ENCODE measurements at regions not wholly inside any gene's neighbourhood (a gene's known extent, or its start where the extent isn't known, plus 50 kb on each side); places are given as distances from the start of the nearest gene placed in this dataset.

GRCh38 chr5:88459971-88460370, 191.3 kb upstream of the TMEM161B start:
- TF ChIP-seq EZH2phosphoT487 (IDR thresholded peaks at IDR 0.05; ENCODE audit: unreplicated experiment) (no peak), EZH2 (IDR thresholded peaks at IDR 0.05; ENCODE audit: low read depth, unreplicated experiment) (no peak), CTCF (conservative IDR thresholded peaks at IDR 0.05; ENCODE audit: low read depth in 2 of 2) (no peak), POLR2AphosphoS5 (IDR thresholded peaks at IDR 0.05; ENCODE audit: low read depth) (no peak), JUNB (IDR thresholded peaks at IDR 0.05; ENCODE audit: unreplicated experiment) (no peak)
- TF ChIP-seq, protein P1, sequence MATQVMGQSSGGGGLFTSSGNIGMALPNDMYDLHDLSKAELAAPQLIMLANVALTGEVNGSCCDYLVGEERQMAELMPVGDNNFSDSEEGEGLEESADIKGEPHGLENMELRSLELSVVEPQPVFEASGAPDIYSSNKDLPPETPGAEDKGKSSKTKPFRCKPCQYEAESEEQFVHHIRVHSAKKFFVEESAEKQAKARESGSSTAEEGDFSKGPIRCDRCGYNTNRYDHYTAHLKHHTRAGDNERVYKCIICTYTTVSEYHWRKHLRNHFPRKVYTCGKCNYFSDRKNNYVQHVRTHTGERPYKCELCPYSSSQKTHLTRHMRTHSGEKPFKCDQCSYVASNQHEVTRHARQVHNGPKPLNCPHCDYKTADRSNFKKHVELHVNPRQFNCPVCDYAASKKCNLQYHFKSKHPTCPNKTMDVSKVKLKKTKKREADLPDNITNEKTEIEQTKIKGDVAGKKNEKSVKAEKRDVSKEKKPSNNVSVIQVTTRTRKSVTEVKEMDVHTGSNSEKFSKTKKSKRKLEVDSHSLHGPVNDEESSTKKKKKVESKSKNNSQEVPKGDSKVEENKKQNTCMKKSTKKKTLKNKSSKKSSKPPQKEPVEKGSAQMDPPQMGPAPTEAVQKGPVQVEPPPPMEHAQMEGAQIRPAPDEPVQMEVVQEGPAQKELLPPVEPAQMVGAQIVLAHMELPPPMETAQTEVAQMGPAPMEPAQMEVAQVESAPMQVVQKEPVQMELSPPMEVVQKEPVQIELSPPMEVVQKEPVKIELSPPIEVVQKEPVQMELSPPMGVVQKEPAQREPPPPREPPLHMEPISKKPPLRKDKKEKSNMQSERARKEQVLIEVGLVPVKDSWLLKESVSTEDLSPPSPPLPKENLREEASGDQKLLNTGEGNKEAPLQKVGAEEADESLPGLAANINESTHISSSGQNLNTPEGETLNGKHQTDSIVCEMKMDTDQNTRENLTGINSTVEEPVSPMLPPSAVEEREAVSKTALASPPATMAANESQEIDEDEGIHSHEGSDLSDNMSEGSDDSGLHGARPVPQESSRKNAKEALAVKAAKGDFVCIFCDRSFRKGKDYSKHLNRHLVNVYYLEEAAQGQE (IDR thresholded peaks at IDR 0.05; ENCODE audit: unreplicated experiment) = no peak

Measured in GM23338 (cell line).